Heart right ventricle (tissue), 16 donors: ENCODE measurements at regions not wholly inside any gene's neighbourhood (a gene's known extent, or its start where the extent isn't known, plus 50 kb on each side); places are given as distances from the start of the nearest gene placed in this dataset.

ENCODE experiments used
- ATAC-seq, 8 donors: fragments of 200-7000 bp; cut with Tn5 transposase; one replicate each; pipeline ENCODE4 v1.9.1; 2020; ENCODE audit warnings: mild to moderate bottlenecking in 8 of 8, moderate library complexity in 8 of 8, moderate number of reproducible peaks in 1 of 8
- DNase-seq, 2 donors: peaks; one replicate each; pipeline ENCODE4 v3.0.0-alpha.2; 2020
- H3K27ac ChIP-seq, 10 donors: fragments of 200-600 bp; sonication (generic) in 2 of 10; one replicate each; pipeline versions ENCODE4 v1.5.0 to v1.8.0; 2020 to 2022; ENCODE audit warnings: mild to moderate bottlenecking in 3 of 10
- H3K27me3 ChIP-seq, 7 donors: fragments of 200-600 bp; one replicate each; pipeline ENCODE4 v1.8.0; 2021 to 2022; ENCODE audit warnings: mild to moderate bottlenecking in 2 of 7
- H3K36me3 ChIP-seq, 9 donors: fragments of 200-600 bp; sonication (generic) in 1 of 9; one replicate each; pipeline versions ENCODE4 v1.5.0 to v1.8.0; 2020 to 2022; ENCODE audit warnings: mild to moderate bottlenecking in 2 of 9
- H3K4me1 ChIP-seq, 9 donors: fragments of 200-600 bp; sonication (generic) in 1 of 9; one replicate each; pipeline versions ENCODE4 v1.5.0 to v1.8.0; 2020 to 2022; ENCODE audit warnings: mild to moderate bottlenecking in 4 of 9
- H3K4me3 ChIP-seq, 10 donors: fragments of 200-600 bp; sonication (generic) in 2 of 10; one replicate each; pipeline versions ENCODE4 v1.5.0 to v1.8.0; 2020 to 2022; ENCODE audit warnings: mild to moderate bottlenecking in 7 of 10, moderate library complexity in 2 of 10
- H3K9me3 ChIP-seq, 11 donors: fragments of 200-600 bp in 10 of 11; sonication (generic) in 2 of 11; one replicate each; pipeline versions ENCODE4 v1.5.0 to v1.8.0; 2013 to 2022; ENCODE audit warnings: mild to moderate bottlenecking in 2 of 11, control low read depth in 1 of 11, moderate library complexity in 1 of 11
- CTCF ChIP-seq, 9 donors: fragments of 200-600 bp; sonication (generic) in 2 of 9; IDR thresholded peaks; one replicate each; pipeline versions ENCODE4 v1.5.0 to v1.8.0; 2021 to 2022; ENCODE audit warnings: antibody characterized with exemption in 9 of 9, mild to moderate bottlenecking in 5 of 9, moderate library complexity in 1 of 9
- WGBS, 2 donors: extraction: QIAGEN DNeasy Blood & Tissue Kit; methylation state at CpG; one replicate each; pipeline ENCODE4 v1.1.7; 2013; ENCODE audit warnings: inconsistent platforms in 1 of 2; 5-methylcytosine and 5-hydroxymethylcytosine counted together
- intact Hi-C, 10 donors: fragments of 100-400 bp; cut with DNase I; formaldehyde crosslinking; loops; one replicate each; pipeline versions ENCODE4 v1.11.1 to v1.14.2; 2022
- donor health status: Arrhythmogenic right ventricular cardiomyopathy.
- donor health status: ischemic (EF 13 %, LVEDD 7.1; RV severe dilation, severe dysfunction).
- donor health status: healthy with polysubstance abuse.
- donor health status: DM: no; HTN: yes; CAD: no.
- donor health status: DM: no; HTN: no; CAD: no.
- donor health status: ischemic (EF 25% LVEDD 6.9; RV normal size, moderate dysfunction).
- donor health status: ischemic (EF 25% LVEDD 5.7; RV mildly dilated, moderate dysfunction).
- donor health status: healthy.
- donor health status: DM: yes; HTN: yes; CAD: no.
- donor health status: Ischemic cardiomyopathy.
- donor health status: ischemic (EF 35%, LVEDD 5.7; RV mildly dilated, moderate dysfunction).
- donor health status: nonischemic (EF 11% LVEDD 7.7; RV severe dilation, severe dysfunction).
- donor health status: DM: yes; HTN: yes; CAD: no.
- donor health status: PGD.
- donor health status: ischemic (EF 29% LVEDD 5.4; RV normal size, mild dysfunction).
- donor health status: nonischemic (EF 23%, LVEDD 6.1; RV moderate dilation, normal function).

DNA sequence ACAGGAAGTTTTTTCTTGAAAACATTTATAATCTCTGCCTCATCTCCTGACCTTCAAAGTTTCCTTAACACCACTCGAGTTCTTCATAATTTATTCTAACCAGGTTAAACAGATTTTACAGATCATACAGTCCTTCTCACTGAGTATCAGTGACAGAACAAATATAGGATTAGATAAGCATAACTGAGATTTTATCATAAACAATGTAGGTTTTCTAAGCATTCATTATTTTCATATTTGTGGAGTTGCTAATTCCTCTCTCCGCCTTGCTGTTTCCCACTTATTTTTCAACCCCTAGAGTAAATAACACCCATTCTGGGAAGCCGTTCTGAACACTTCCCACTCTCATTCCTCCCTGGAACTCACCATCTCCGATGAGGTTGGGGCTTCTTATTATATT, 229.9 kb downstream of the HACE1 start:
- Histone ChIP-seq H3K36me3 (no peaks in the 10 kb centered on the region), H3K4me3 (no peak overlapping the region), H3K27me3 (no peaks in the 10 kb centered on the region), H3K9me3 (peaks cover 0 to 6% (median 0%) of the 10 kb centered on the region in 11 donors), H3K27ac (no peak overlapping the region), H3K4me1 (peaks cover 0 to 10% (median 0%) of the 10 kb centered on the region in 9 donors)
- ATAC-seq (no peak), DNase-seq (no peak)
- 68 to 72% methylated on average over 4 of the region's 4 CpGs for WGBS, 2 donors
- intact Hi-C loops = loop anchor here in 2 of 10 donors (10.0 kb wide), 2 partner anchors 75 to 135 kb away; no protein-coding TSS in a partner anchor
- no peak for TF ChIP-seq CTCF (IDR thresholded peaks at IDR 0.05)

- DNase-seq (no peak), ATAC-seq (peak in 1 of 8 donors; percentile 37)
- Histone ChIP-seq H3K4me1 (no peaks in the 10 kb centered on the region), H3K36me3 (no peaks in the 10 kb centered on the region), H3K9me3 (no peaks in the 10 kb centered on the region), H3K27me3 (no peaks in the 10 kb centered on the region), H3K4me3 (no peak overlapping the region), H3K27ac (no peak overlapping the region)
- WGBS, 2 donors = 65 to 70% methylated on average over 5 of the region's 5 CpGs
- TF ChIP-seq CTCF (IDR thresholded peaks at IDR 0.05) = no peak
- intact Hi-C loops = no loop called here
Measured at GRCh38 chr6:104625536-104625935, 234.2 kb downstream of the HACE1 start.

GRCh38 chr6:104623052-104623690, 236.5 kb downstream of the HACE1 start:
- ATAC-seq (no peak), DNase-seq (no peak)
- H3K4me1 ChIP-seq = no peaks in the 10 kb centered on the region
- intact Hi-C loops = no loop called here
- no peak overlapping the region for H3K4me3 ChIP-seq
- TF ChIP-seq CTCF (IDR thresholded peaks at IDR 0.05) = no peak
- 49 to 50% methylated on average over 9 of the region's 9 CpGs for WGBS, 2 donors
- no peak overlapping the region for H3K27ac ChIP-seq
- no peaks in the 10 kb centered on the region for H3K9me3 ChIP-seq
- no peaks in the 10 kb centered on the region for H3K27me3 ChIP-seq
- no peaks in the 10 kb centered on the region for H3K36me3 ChIP-seq

- TF ChIP-seq CTCF (IDR thresholded peaks at IDR 0.05) = no peak
- ATAC-seq (no peak), DNase-seq (no peak)
- Histone ChIP-seq H3K27ac (no peak overlapping the region), H3K4me1 (no peaks in the 10 kb centered on the region), H3K9me3 (no peaks in the 10 kb centered on the region), H3K27me3 (no peaks in the 10 kb centered on the region), H3K4me3 (no peak overlapping the region), H3K36me3 (no peaks in the 10 kb centered on the region)
- 88 to 90% methylated on average over 2 of the region's 2 CpGs for WGBS, 2 donors
- intact Hi-C loops = no loop called here
Measured at GRCh38 chr6:104621396-104621795, 238.3 kb downstream of the HACE1 start.
